ENCODE measurements at regions not wholly inside any gene's neighbourhood (a gene's known extent, or its start where the extent isn't known, plus 50 kb on each side); places are given as distances from the start of the nearest gene placed in this dataset.

DNA sequence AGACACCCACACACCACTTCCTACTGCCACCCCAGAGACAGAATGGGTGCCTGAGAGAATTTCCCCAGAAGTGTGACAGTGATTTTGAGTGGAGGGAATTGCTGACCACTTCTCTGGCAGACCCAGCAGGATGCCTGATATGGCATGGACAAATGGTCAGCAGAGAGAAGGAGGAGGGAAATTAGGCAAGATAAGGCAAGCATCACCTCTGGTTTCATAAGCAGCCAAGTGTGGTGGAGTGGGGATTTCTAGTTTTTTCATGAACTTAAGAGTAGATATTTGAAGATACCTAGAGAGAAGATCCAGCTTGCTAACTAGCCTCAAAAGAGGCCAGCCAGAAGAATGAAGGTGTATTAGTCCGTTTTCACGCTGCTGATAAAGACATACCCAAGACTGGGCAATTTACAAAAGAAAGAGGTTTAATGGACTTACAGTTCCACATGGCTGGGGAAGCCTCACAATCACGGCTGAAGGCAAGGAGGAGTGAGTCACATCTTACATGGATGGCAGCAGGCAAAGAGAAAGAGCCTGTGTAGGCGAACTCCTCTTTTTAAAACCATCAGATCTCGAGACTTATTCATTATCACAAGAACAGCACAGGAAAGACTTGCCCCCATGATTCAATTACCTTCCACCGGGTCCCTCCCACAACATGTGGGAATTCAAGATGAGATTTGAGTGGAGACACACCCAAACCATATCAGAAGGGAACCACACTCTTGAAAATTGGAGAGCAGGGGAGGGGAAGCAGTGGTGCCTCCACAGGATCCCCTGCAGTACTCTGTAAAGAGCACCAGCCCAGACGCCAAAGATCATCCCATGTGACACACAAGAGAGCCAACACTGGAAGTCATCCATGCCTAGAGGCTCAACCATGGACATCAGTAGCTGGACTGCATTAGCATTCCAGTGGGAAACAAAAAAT, 64.2 kb downstream of the RBM43 start:
- no peak for DNase-seq (ENCODE audit: low read depth)

DNA sequence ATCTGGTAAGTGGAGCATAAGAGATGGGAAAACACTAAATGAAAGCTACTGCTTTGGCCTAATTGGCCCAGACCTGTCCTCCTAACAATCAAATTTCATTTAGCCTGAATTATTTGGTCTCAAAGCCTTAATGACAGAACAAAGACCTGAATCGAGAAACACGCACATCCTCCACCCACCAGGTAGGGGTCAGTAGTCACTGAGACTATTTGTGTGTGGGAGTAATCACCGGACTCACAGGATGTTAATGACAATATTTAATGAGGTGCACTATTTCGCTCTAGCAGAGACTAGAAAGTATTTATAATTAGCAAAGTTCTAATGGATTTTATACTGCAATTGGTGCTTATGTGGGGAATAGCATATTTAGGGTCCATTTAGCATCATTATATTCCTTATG, 68.1 kb downstream of the RBM43 start:
- DNase-seq (ENCODE audit: low read depth): no peak

DNA sequence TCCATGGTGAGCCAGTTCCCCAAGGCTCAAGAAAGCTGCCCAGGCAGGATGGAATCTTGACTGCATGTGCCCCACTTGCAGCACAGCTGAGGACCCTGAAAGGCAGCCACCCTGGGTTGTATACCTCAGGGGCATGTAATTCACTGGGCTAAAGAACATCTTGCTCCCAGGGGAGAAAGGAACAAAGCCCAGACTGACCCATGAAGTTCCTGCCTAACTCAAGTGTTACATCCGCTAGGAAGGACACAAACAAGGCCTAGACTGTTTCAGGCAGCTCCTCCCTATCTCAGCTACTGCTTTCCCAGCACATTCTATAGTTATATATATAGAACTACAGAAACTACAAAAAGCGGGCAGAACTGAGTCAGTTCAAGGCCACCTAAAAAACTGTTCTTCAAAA, 69.0 kb downstream of the RBM43 start:
- no peak for DNase-seq (ENCODE audit: low read depth)

DNA sequence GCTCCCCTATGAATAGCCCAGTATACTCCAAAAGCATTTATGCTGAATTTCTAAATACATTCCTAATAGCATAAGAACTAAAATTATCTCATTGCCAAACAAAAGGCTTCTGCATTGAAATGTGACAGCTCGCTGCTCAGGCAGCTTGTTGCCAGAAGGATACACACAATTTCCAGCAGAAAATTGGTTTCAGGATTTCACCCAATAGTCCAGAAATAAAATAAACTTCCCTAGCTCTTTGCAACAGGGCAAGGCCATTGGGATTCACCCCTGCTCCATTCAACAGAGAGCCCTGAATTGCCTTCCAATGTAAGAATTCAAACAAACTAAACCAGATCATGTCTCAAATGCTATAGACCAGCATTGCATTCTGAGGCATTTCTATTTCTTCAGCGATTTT, 70.7 kb downstream of the RBM43 start:
- DNase-seq (ENCODE audit: low read depth): no peak

DNA sequence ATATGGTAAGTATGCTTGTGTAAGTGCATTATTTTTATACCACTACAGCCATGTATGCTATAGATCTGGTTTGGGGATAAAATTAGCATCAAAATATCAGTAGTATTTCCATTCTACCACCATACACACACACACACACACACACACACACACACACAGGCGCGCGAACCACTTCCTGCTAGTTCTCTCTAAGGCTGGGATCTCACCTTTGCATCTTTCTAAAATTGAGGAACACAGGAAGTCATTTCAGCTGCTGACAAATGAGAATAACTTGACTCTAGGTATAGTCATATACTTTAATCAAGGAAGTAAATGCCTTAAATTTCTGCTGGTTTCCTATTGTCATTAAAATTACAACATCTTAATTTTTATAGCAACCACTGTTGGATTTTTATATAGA, 72.5 kb downstream of the RBM43 start:
- DNase-seq (ENCODE audit: low read depth): no peak

DNA sequence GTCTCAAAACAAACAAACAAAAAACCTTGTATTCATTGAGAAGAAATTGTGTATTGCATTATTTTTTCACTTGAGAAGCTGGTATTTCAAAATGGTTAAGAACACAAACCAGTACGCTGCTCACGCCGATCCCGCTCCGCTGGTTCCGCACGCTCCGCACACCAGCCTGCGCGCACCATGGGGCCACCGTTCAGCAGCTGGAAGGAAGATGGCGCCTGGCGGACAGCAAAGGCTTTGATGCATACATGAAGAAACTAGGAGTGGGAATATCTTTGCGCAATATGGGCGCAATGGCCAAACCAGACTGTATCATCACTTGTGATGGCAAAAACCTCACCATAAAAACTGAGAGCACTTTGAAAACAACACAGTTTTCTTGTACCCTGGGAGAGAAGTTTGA, 75.7 kb downstream of the RBM43 start:
- DNase-seq (ENCODE audit: low read depth): no peak

DNA sequence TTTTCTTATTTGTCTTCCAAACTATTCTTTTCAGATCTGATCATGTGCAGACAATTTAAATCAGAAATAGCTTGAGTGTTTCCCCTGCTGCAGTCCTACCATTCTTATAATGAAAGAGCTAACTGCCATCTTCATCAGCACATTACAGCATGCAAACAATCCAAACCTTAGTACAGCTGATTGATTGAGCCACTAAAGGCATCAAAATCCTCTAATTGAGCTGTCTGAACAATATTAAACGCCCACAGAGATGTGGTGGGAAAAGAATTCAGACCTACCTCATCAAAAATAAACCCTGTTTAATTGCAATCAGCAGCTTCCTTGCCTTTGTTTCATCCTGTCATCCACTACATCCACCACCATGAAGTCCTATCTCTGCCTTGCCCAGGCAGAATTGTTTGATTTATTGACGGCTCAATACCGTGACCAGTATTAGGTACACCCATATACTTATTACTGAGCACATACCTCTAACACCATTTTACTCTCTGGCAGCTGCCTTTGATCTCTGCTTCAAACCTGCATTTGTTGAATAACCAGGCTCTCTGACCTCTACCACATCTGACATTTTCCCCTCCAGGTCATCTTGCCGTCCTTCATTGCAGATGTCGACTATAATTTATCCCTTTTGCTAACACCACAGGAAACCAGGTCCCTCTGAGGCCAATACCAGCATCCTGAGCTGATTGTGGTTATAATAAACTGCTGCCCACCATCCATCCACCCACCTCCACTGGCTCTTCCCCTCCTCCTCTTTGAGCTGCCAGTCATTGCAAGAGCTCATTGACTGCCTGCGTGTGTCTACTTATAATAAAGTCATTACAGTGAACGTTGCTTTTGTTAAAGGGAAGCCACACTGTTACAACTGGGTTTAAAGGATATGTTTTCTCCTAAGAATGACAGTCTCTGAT, 78.5 kb downstream of the RBM43 start:
- no peak for DNase-seq (ENCODE audit: low read depth)

DNA sequence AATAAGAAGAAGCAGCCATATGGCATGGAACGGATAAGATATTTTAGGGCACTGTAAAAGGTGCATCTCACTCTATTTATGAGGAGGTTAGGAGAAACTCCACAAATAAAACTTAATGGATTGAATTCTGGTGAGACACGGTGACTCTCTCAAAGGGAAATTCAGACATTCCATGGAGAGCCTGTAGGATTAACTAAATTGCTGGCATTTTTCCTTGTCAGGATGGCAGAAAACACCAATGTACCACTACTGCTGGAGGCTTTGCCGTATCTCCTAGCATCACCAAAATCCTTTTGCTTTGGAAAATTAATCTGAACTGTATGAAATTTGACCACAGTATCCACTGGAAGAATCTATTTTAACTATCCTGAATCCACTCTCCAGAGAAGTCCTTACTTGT, 79.3 kb downstream of the RBM43 start:
- DNase-seq (ENCODE audit: low read depth): no peak

DNA sequence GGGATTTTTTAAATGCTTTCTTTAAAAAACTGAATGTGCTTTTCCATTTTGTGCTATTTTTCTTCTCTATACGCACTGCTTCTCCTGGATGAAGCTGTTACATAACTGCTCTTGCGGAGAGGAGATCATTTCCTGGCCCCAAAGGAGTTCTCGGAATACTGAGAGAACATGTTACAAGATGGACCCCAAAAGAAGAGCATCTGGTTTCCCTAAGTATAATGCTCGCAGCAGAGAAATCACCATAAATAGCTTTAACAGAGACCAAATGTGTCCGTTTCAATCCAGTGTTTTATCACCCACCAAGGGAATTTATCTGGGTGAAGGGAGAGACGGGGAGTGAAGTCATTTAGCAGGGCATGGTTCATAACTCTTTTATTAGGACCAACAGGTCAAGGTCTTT, 80.1 kb downstream of the RBM43 start:
- DNase-seq (ENCODE audit: low read depth): no peak

DNA sequence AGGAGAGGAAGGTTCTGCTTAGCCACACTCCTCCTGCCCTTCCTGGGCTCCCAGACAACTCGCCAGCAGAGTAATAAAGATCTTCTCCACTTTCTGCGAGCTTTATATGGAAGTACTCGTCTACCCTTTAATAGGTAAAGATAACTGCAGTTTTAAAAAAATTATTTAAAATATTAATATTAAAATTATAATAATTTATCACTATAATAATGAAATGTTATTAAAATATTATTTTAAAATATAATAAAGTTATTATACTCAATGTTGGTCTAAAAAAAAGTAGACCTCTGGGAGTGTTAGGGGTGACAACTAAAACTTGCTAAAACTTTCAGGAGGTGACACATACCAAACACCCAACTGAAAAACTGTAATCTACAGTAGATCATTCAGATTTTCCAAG, 81.5 kb downstream of the RBM43 start:
- no peak for DNase-seq (ENCODE audit: low read depth)

DNA sequence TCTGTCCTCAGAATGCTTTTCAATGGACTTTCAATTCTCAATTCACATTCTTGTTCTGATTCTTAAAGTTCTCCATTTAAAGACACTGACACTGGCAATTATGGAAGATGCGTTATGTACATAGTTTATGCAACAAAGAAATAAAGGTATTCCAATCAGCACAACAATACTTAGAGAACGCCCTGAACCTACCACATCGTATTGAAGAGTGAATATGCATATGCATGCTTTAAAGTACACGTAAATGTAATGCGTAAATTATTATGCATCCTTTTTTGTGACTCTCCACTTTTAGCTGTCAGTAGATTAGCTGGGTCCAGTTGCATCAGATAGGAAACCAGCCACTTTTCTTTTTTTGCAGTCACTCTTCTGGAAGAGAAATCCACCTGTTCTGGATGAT, 83.5 kb downstream of the RBM43 start:
- DNase-seq (ENCODE audit: low read depth): no peak

DNA sequence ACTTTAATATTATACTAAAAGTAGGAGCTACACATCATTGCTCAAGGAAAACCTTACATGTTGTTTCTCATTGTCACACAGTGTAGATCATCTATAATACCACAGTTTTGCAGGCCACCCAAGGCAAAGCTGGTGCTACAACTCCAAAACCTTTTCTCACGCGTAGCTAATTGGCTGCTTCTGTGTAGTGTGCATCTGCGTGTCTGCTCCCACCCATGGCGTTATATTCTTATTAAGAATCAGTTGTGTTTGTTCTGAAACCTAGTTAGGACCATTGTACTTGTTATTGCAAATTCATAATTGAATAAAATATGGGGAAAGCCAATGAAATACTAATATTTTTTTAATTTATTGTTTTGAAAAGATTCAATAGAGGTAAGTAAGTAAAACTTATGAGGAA, 83.9 kb downstream of the RBM43 start:
- no peak for DNase-seq (ENCODE audit: low read depth)

DNA sequence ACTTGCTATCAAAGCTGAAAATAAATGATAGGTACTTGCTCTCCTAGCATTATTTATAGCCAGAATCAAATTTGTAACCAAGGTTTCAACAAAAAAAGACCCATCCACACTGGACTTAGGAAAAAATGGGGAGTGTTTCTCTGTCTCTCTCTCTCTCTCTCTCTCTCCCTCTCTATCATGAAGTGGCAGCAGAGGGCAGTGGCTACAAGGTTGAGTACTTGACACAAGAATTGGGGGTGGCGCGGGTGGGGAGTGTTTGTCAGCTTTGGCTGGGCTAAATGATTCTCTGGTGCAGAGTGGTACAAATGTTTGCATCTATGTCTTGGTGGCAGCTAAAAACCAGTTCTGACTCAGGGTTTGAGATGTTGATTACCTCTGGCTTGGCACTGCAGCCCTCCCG, 85.0 kb downstream of the RBM43 start:
- DNase-seq (ENCODE audit: low read depth): no peak

DNA sequence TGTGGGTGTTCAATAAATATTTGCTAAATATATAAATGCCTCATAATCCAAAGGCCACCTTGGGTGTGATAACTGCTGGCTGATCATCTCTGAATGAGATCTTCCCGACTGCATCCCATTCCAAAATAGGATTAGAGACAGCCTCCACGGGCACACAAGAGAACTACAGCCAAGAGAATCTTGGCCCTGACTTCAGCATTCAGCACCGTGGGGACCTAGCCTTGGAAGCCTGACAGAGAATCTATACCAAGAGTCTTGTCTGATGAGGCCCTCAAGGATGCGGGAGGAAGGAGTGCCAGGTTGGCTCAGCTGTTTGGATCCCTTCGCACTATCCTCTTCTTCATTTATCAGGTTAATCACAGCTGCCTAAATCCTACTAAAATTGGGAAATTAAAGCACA, 85.8 kb downstream of the RBM43 start:
- DNase-seq (ENCODE audit: low read depth): no peak

DNA sequence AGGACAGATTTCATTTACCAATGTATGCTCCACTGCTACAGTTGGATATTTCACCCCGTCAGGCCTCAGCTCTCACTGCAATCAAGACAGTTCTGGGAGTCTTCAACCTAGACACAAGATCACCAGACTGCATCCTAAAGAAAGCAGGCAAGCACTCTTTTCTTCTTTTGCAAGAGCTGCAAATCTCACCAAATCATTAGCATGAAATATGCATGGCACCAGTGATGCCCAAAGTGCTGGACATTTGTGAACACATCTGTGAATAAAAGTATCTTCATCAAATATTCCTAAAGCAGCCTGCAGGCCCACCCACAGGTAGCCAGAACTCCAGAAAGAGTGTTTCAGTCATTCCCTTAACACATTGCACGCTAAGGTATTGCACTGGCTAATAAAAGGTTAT, 87.5 kb downstream of the RBM43 start:
- DNase-seq (ENCODE audit: low read depth): no peak

DNA sequence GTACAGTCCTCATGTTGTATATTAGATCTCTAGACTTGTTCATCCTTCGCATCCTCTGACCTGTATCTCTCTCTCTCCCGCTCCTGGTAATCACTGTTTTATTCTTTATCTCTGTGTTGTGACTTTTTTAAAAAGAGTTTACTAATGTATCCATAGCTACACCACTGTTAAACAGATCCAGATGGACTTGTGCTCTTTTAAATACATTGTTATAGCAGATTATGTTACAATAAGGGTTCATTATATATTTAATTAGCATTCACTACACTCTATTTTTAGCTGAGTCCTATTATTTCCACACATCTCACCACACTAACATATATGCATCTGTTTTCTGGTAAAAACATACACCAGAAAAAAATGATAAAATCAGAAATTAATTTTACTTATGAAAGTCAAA, 90.5 kb downstream of the RBM43 start:
- no peak for DNase-seq (ENCODE audit: low read depth)

DNA sequence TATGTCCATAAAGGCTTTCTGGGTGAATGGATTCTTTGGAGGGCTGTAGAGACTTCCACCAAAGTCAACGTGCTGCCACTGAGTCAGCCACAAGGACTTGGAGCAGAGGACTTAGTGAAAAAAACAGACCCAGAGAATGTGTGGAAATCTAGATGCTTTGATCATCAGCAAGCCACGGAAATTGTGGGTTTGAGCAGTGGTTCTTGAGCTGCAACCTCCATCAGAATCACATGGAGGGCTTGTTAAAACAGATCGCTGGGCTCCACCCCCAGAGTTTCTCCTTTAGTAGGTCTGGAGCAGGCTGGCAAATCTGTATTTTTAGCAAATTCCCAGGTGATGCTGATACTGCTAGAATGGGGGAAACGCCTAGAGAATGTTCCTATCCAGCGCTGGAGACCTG, 95.3 kb downstream of the RBM43 start:
- no peak for DNase-seq (ENCODE audit: low read depth)

DNA sequence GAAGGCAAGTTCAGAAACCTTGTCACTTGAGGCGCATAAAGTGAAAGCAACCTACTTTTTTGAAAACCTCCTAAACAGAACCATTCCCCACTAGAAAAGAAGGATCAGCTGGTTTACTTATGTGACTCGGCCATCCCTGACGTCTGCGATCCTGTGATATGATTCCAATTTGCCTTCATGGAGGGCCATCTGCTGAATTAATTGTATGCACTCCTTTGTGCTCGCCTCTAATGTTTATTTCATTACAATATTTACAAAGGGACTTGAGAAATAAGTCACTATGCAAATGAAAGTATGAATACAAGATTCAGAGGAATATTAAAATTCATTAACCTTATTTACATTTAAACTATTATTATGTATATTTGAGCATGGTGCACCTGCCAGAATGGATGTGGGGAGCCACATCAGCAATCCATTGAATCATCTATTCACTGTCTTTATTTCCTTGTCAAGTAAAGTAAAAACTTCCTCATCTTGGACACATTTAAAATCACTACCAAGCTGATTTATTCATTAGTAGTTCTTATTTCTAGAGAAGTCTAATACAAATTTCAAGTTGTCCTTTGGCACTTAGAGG, 96.5 kb downstream of the RBM43 start:
- DNase-seq (ENCODE audit: low read depth): no peak

DNA sequence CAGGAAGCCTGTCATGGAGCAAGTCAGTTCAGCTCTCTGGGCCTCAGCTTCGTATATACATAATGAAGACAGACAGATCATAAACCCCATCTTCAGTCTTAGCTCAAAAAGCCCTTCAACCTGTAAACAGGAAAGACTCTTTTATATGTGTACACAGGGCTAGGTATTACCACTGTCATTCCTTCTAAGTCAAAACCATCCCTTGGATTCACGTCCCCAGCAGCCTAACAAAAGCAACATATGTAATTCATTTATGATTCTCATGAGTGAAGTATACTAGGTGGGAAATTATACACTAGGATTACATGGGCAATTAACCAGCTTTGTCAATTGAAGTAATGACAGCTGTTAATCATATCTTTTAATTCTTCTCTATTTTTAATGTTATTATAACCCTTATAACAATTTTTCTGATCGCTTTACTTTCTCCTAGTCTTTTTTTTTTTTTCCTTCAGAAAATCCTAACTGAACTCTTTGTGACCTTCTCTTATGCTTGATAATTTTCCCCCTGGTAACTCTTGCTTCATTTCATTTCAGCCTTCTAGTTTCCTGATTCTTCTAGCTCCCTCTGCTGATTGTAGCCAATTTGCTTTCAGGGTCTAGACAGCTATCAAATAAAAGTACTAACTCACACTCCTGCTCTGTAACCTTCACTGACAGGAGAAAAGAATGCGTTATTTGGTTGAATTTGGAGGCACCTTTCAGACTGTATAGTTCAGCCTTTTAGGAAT, 99.7 kb downstream of the RBM43 start:
- peak; percentile 78 for DNase-seq (ENCODE audit: low read depth)

DNA sequence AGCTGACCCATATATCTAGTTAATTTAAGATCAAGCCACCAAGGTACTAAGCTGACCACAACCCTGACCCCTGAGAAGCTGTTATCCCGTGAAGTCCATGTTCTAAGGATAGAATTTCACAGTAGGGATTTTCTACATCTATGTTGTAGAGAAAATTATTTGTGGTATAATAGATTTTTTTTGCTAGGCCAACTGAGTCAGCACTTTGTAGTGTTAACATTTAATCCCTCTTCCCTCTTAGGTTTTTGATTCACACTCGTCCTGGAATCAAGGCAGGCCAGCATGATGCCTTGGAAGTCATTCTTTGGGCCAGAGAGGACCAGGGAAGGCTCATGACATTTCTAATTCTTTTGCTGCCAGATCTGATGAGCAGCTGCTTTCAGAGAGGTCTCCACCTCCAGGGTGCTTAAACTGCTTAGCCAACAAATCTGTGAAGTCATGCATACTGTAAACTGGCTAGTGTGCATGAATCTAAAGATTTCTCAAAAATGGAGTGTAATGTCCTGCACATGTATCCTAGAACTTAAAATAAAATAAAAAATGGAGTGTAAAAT, 102.5 kb downstream of the RBM43 start:
- no peak for DNase-seq (ENCODE audit: low read depth)

DNA sequence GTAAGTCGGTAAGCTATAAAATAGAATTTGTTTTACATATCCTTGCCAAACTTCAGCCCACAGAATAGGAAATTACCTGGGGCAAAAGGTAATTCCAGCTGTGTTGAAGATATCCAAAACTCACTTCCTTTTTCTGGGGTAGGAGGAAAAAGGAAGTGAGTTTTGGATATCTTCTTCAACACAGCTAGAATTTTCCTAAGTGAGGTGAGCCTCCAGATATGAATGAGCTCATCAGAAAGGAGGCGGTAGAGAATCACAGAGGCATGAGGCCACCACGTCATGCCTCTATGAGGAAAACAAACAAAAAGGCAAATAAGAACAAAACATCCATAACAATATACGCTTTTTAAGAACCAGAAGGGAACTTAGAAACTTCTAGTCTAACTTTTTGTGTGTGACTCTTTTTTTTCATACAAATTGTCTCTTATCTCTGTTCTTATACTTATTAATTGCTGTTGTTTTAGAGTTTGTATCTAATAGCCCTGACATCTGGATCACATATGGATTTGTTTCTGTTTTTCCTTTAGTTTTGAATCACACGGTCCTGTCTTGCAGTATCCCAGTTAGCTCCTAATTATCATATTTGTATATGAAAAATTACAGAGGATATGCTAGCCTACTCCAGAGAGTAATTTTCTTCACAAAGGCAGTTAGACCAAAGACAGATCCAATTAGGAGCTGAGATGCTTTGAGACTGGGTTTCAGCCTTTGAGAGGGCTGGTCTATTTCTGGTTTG, 104.5 kb downstream of the RBM43 start:
- no peak for DNase-seq (ENCODE audit: low read depth)

Measured in stromal cell of bone marrow (primary cell).